ENCODE measurements at regions not wholly inside any gene's neighbourhood (a gene's known extent, or its start where the extent isn't known, plus 50 kb on each side); places are given as distances from the start of the nearest gene placed in this dataset.

DNA sequence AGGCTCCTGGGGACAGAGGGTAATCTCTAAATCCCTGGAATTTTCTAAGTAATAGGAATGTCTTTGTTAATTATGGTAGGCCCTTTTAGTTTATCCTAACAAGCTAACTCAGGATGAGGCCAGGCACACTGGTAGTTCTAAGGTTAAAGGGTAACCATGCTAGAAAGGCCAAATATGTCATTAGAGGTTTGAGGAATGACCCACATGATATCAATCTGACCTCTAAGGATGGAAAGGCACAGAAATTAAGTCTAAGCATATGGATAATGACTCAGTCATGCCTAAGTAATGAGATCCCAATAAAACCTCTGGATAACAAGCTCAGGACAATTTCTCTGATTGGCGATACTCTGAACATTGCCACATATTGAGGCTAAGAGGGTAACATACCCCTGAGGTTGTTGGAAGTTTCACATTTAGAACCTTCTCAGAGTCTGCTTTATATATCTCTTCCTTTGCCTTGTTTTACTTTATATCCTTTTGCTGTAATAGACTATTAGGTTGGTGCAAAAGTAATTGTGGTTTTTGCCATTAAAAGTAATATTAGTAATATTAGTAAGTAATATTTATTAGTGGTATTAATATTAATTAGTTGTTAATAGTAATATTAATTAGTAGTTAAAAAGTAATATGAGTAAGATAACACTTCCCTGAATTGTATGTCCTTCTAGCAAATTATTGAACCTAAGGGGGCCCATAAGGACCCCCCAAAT, 806.3 kb upstream of the GCFC2 start:
- TF ChIP-seq, protein P1, sequence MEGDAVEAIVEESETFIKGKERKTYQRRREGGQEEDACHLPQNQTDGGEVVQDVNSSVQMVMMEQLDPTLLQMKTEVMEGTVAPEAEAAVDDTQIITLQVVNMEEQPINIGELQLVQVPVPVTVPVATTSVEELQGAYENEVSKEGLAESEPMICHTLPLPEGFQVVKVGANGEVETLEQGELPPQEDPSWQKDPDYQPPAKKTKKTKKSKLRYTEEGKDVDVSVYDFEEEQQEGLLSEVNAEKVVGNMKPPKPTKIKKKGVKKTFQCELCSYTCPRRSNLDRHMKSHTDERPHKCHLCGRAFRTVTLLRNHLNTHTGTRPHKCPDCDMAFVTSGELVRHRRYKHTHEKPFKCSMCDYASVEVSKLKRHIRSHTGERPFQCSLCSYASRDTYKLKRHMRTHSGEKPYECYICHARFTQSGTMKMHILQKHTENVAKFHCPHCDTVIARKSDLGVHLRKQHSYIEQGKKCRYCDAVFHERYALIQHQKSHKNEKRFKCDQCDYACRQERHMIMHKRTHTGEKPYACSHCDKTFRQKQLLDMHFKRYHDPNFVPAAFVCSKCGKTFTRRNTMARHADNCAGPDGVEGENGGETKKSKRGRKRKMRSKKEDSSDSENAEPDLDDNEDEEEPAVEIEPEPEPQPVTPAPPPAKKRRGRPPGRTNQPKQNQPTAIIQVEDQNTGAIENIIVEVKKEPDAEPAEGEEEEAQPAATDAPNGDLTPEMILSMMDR (conservative IDR thresholded peaks at IDR 0.05; ENCODE audit: low read length), result no peak
- no peak for TF ChIP-seq EZH2phosphoT487 (IDR thresholded peaks at IDR 0.05; ENCODE audit: borderline replicate concordance)
